ENCODE measurements at regions not wholly inside any gene's neighbourhood (a gene's known extent, or its start where the extent isn't known, plus 50 kb on each side); places are given as distances from the start of the nearest gene placed in this dataset.

DNA sequence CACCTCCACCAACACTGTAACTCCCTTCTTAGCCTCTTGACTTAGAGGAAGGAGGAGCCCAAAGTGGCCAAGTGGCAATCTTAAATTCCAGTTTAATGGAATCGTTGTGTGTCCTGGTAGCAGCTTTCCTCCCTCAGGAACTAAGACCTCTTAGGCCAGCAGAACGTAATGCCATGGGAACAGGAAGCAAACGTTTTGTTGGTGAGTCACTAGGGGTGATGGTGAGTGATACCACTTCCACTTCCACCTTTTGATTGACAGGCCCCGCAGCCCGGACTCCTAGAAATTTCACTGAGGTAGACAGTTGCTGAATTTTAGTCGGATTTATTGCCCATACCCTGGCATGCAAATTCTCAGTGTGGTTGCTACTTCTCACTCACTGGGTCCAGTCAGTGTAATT lies 94.2 kb upstream of the FBN2 start:
- Histone ChIP-seq H4K20me1 (replicated peaks; ENCODE audit: insufficient read depth) (no peaks in the 10 kb centered on the region), H3K36me3 (ENCODE audit: insufficient read depth) (no peaks in the 10 kb centered on the region), H3K4me3 (no peak overlapping the region), H3K27me3 (ENCODE audit: insufficient read depth) (no peaks in the 10 kb centered on the region), H3F3A (replicated peaks; ENCODE audit: low read depth) (no peaks in the 10 kb centered on the region), H3K27ac (ENCODE audit: low read depth) (no peak overlapping the region), H3K9me2 (ENCODE audit: insufficient read depth) (peaks cover 14% of the 10 kb centered on the region; the same call in 1 of the 2 replicates), H2AFZ (no peak overlapping the region), H3K79me2 (replicated peaks; ENCODE audit: insufficient read depth) (no peaks in the 10 kb centered on the region), H3K4me1 (ENCODE audit: insufficient read depth) (no peaks in the 10 kb centered on the region), H3K4me2 (no peak overlapping the region)
- Mint-ChIP-seq H3K27me3 (ENCODE audit: insufficient read depth, low read depth, poor library complexity) (no peaks in the 10 kb centered on the region), H3K4me1 (no peaks in the 10 kb centered on the region), H3K4me3 (no peak overlapping the region), H3K27ac (no peak overlapping the region; the same call in 1 of the 2 replicates), H3K36me3 (ENCODE audit: low read depth) (no peaks in the 10 kb centered on the region), H3K9me3 (peaks cover 2% of the 10 kb centered on the region; the same call in 2 of the 3 replicates)
- TF ChIP-seq ZNF114 (CRISPR knock-in tag; IDR thresholded peaks at IDR 0.05) (no peak), NANOG (IDR thresholded peaks at IDR 0.05; ENCODE audit: borderline replicate concordance) (no peak), EZH2 (IDR thresholded peaks at IDR 0.05; ENCODE audit: low read depth, unreplicated experiment) (no peak), POLR2AphosphoS5 (IDR thresholded peaks at IDR 0.05; ENCODE audit: low read depth) (no peak)
- DNase-seq (ENCODE audit: low spot score), result no peak
- ATAC-seq, result no peak

GRCh38 chr5:128633901-128634300 lies 95.9 kb upstream of the FBN2 start:
- H3K36me3 Mint-ChIP-seq (ENCODE audit: low read depth), result no peaks in the 10 kb centered on the region
- no peak for DNase-seq (ENCODE audit: low spot score)
- Histone ChIP-seq H3K27ac (ENCODE audit: low read depth) (no peak overlapping the region), H3K36me3 (ENCODE audit: insufficient read depth) (no peaks in the 10 kb centered on the region), H3K9me2 (ENCODE audit: insufficient read depth) (peaks cover 14% of the 10 kb centered on the region; the same call in 1 of the 2 replicates), H4K20me1 (replicated peaks; ENCODE audit: insufficient read depth) (no peaks in the 10 kb centered on the region), H2AFZ (no peak overlapping the region), H3K4me2 (no peak overlapping the region), H3K4me3 (no peak overlapping the region), H3F3A (replicated peaks; ENCODE audit: low read depth) (no peaks in the 10 kb centered on the region), H3K4me1 (ENCODE audit: insufficient read depth) (no peaks in the 10 kb centered on the region), H3K79me2 (replicated peaks; ENCODE audit: insufficient read depth) (no peaks in the 10 kb centered on the region), H3K27me3 (ENCODE audit: insufficient read depth) (no peaks in the 10 kb centered on the region)
- no peak overlapping the region for H3K4me3 Mint-ChIP-seq
- TF ChIP-seq STAT1 (IDR thresholded peaks at IDR 0.05; ENCODE audit: unreplicated experiment) (no peak), JUNB (IDR thresholded peaks at IDR 0.05; ENCODE audit: unreplicated experiment) (no peak), NANOG (IDR thresholded peaks at IDR 0.05; ENCODE audit: borderline replicate concordance) (no peak), CREB1 (CRISPR knock-in tag; IDR thresholded peaks at IDR 0.05; ENCODE audit: low read depth) (no peak), REST (IDR thresholded peaks at IDR 0.05; ENCODE audit: unreplicated experiment) (no peak), ZNF462 (CRISPR knock-in tag; IDR thresholded peaks at IDR 0.05) (no peak), EZH2 (IDR thresholded peaks at IDR 0.05; ENCODE audit: low read depth, unreplicated experiment) (no peak), ZNF331 (CRISPR knock-in tag; IDR thresholded peaks at IDR 0.05; ENCODE audit: low read depth) (no peak), POLR2AphosphoS5 (IDR thresholded peaks at IDR 0.05; ENCODE audit: low read depth) (no peak), ZNF114 (CRISPR knock-in tag; IDR thresholded peaks at IDR 0.05) (no peak)
- TF ChIP-seq, protein P1, sequence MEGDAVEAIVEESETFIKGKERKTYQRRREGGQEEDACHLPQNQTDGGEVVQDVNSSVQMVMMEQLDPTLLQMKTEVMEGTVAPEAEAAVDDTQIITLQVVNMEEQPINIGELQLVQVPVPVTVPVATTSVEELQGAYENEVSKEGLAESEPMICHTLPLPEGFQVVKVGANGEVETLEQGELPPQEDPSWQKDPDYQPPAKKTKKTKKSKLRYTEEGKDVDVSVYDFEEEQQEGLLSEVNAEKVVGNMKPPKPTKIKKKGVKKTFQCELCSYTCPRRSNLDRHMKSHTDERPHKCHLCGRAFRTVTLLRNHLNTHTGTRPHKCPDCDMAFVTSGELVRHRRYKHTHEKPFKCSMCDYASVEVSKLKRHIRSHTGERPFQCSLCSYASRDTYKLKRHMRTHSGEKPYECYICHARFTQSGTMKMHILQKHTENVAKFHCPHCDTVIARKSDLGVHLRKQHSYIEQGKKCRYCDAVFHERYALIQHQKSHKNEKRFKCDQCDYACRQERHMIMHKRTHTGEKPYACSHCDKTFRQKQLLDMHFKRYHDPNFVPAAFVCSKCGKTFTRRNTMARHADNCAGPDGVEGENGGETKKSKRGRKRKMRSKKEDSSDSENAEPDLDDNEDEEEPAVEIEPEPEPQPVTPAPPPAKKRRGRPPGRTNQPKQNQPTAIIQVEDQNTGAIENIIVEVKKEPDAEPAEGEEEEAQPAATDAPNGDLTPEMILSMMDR (conservative IDR thresholded peaks at IDR 0.05; ENCODE audit: low read depth in 2 of 2), result no peak
- no peaks in the 10 kb centered on the region for H3K27me3 Mint-ChIP-seq (ENCODE audit: insufficient read depth, low read depth, poor library complexity)
- no peak for ATAC-seq
- H3K4me1 Mint-ChIP-seq, result no peaks in the 10 kb centered on the region
- H3K9me3 Mint-ChIP-seq, result peaks cover 2% of the 10 kb centered on the region; the same call in 2 of the 3 replicates
- no peak overlapping the region for H3K27ac Mint-ChIP-seq

Data from GM23338 (cell line).